ENCODE measurements at regions not wholly inside any gene's neighbourhood (a gene's known extent, or its start where the extent isn't known, plus 50 kb on each side); places are given as distances from the start of the nearest gene placed in this dataset.

GRCh38 chr14:43336351-43336750 lies 1170.7 kb downstream of the FSCB start:
- TF ChIP-seq CTCF (IDR thresholded peaks at IDR 0.05; ENCODE audit: borderline replicate concordance, extremely low read depth, low read length, poor library complexity, severe bottlenecking) (no peak), EZH2 (IDR thresholded peaks at IDR 0.05; ENCODE audit: borderline replicate concordance, low read depth, low read length, severe bottlenecking) (no peak)

All from DND-41 (cell line).